Fibroblast of peridontal ligament (primary cell): ENCODE measurements at regions not wholly inside any gene's neighbourhood (a gene's known extent, or its start where the extent isn't known, plus 50 kb on each side); places are given as distances from the start of the nearest gene placed in this dataset.
"Not testable (repeated sequence)": the region's sequence is repeated elsewhere in the genome, so short reads cannot be mapped to it uniquely, and the experiment has no call there.

Experiments used
- DNase-seq: peaks from one replicate; pipeline ENCODE4 v3.0.0-alpha.2; 2010; ENCODE audit errors: extremely low read depth

DNA sequence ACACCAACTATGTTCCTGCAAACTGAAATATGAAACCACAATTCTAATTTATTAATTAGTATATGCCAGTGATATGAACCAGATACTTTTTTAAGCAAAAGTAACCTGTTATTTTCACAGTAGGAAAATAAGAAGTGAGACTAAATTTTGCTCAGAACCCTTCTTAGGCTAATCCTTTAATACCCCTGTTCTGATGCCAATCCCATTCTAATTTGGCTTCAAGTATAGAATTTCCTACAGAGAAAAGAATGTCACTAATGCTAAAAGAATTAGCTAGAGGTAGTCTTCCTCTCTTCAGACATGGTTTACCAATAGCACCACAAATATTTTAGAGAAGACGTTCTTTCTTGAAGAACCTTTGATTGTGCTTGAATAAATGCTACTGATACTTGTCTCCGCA lies 758.4 kb downstream of the FLRT2 start:
- DNase-seq = no peak

GRCh38 chr14:86279405-86279804 lies 749.5 kb downstream of the FLRT2 start:
- no peak for DNase-seq

- no peak for DNase-seq
Measured at GRCh38 chr14:86257973-86258372, 728.0 kb downstream of the FLRT2 start.

DNA sequence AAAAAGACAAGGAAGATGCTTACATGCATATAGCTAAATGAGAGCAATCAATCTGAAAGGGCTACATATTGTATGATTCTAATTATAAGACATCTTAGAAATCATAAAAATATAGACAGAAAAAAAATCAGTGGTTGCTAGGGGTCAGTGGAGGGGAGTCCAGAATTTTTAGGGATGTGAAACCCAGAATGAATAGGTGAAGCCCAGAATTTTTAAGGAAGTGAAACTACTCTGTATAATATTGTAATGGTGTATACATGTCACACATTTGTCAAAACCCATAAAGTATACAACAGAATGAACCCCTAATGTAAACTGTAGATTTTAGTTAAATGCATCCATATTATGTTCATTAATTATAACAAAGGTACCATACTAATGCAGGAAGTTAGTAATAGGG lies 713.2 kb downstream of the FLRT2 start:
- DNase-seq = no peak

GRCh38 chr14:86237733-86238132 lies 707.8 kb downstream of the FLRT2 start:
- no peak for DNase-seq

GRCh38 chr14:86221755-86222154 lies 691.8 kb downstream of the FLRT2 start:
- peak; percentile 19 for DNase-seq

- DNase-seq = no peak
Measured at GRCh38 chr14:86221000-86221399, 691.1 kb downstream of the FLRT2 start.

- DNase-seq = no peak
Measured at GRCh38 chr14:86217523-86217922, 687.6 kb downstream of the FLRT2 start.

- no peak for DNase-seq
Measured at GRCh38 chr14:86203843-86204242, 673.9 kb downstream of the FLRT2 start.

DNA sequence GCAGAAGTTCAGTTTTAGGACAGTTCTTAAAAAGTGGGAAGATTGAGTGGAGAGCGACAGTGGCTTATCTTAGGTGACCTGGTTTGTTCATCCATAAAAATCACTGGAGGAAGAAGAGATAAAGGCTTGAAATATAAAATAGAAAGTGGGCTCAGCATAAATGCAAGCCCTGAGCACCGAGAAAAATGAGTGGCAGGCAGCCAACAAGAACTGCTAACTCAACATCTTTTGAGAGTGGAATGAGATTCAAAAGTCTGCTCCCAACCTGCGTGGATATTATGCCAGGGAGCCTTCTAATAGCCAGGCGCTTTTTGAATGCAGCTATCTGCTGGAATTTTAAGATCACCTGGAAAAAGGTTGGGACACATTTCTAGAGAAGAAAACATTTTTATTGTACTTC lies 666.5 kb downstream of the FLRT2 start:
- DNase-seq = no peak

- DNase-seq = no peak
Measured at GRCh38 chr14:86193756-86194155, 663.8 kb downstream of the FLRT2 start.

DNA sequence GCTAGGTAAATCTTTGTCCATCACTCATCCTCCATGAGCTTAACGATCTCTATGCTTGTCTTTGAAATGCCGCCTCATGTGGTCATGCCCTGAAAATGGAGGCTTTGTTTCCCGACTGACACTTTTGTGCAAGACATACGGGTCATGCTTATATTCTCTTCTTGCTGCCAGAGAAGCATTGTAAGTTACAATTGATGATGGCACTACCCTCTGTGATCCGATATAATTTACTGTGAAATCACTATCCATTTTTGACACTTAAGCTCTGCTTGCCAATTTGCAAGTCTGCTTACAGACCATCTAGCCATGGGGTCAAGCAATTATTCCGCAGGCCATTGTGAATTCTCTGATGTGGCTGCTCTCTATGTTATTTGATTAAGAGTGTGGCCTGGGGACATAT lies 650.0 kb downstream of the FLRT2 start:
- DNase-seq = no peak

DNA sequence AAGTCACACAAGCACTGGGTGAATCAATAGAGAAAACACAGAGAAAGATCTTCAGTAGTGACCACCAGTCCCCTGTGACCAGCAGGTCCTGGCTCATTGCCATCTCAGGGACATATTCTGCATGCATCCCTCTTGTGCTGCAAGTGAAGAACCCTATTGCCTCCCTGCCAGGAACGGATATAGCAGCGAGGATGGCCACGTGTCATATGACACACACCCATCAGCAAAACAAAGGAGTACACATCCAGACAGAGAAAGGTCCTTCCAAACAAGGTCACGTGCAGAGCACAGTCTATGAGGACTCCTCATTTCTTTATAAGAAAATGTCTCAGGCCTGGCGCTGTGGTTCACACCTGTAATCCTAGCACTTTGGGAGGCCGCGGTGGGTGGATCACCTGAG lies 638.4 kb downstream of the FLRT2 start:
- no peak for DNase-seq

DNA sequence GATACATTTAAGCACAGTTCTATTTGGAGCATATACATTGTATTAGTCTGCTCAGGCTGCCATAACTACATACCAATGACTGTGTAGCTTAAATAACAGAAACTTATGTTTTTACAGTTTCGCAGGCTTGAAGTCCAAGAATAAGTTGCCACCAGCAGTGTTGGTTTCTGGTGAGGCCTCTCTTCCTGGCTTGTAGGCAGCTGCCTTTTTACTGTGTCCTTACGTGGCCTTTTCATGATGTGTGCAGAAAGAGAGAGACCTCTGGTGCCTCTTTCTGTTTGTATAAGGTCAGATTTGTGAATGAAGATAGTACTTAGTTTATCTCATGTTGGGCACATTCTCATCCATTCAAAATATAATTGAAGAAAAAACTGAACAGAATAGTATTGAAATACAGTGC lies 636.6 kb downstream of the FLRT2 start:
- DNase-seq = no peak

GRCh38 chr14:86153480-86153879 lies 623.5 kb downstream of the FLRT2 start:
- DNase-seq = no peak

DNA sequence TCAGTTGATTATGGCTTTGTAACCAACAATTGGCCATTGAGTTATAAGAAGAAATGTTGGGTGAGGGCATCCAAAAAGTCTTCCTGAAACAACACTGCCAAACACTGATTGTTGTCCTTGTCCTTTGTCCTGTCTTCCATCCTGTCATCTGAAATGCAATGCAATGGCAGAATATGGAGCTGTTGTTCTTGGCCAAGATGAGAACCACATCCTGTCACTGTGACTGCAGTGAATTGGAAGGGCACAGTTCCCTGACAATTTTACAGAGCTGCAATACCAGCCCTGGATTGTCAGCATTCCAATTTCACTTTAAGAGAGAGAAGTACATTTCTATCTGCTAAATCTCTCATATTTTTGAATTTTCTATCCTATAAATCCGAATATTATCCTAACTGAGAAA lies 613.3 kb downstream of the FLRT2 start:
- DNase-seq = no peak

DNA sequence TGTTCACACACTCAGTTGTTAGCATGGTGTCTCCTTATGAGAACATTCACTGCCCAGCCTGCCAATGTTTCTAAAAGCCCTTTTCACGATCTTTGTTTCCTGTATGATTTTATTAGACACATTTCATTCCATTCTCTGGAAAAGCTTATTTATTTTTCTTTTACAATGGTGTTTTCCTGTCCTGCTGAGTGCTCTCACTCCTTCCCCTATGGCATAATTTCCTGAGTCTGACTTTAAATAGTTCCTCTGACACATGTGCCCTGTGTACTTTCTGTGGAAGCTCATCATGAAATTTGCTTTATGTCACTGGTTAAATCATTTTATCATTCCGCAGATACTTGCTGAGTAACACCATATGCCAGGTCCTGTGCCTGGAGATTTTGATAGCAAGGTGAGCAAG lies 612.0 kb downstream of the FLRT2 start:
- no peak for DNase-seq

- DNase-seq = no peak
Measured at GRCh38 chr14:86129426-86129825, 599.5 kb downstream of the FLRT2 start.

GRCh38 chr14:86124328-86124727 lies 594.4 kb downstream of the FLRT2 start:
- no peak for DNase-seq

GRCh38 chr14:86115972-86116371 lies 586.0 kb downstream of the FLRT2 start:
- DNase-seq = no peak

DNA sequence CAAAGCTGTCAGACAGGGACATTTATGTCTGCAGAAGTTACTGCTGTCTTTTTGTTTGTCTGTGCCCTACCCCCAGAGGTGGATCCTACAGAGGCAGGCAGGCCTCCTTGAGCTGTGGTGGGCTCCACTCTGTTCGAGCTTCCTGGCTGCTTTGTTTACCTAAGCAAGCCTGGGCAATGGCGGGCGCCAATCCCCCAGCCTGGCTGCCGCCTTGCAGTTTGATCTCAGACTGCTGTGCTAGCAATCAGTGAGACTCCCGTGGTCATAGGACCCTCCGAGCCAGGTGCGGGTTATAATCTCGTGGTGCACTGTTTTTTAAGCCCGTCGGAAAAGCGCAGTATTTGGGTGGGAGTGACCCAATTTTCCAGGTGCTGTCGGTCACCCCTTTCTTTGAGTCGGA lies 580.9 kb downstream of the FLRT2 start:
- DNase-seq = not testable (repeated sequence)

GRCh38 chr14:86104691-86105265 lies 574.8 kb downstream of the FLRT2 start:
- DNase-seq = no peak

DNA sequence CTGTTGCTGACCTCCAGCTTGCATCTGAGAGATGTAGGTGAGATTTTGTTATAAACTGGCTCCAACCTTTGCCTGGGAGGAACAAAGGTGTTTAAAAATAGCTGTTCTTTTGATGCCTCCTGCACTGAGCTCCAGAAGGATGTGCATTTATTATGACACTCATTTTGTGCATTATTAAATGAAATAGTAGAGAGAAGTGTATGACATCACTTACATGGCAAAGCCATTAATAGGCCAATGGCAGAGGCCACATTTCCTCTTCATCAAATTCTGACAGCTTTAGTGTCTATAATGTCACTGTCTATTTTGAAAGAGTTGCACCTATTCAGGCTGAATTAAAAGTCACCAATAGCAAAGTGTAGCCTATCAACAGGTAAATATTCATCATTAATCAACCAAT lies 564.6 kb downstream of the FLRT2 start:
- no peak for DNase-seq

DNA sequence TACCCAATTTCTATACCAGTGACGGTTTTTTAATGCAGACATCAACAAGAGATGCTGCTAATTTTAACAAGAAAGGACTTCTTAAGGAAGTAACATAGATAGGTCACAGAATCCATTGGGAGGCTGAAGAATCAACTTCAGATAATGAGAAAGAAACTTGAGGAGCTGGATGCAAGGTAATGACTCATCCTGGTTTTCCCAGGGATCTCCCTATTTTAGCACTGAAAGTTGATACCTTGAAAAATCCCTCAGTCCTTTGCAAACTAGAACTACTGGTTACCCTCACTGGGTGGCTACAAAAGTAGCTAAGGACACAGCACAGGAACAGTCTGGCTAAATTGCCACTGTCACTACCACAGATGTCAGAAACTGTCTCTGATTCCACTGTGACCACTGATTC lies 561.9 kb downstream of the FLRT2 start:
- no peak for DNase-seq

GRCh38 chr14:86088156-86088555 lies 558.2 kb downstream of the FLRT2 start:
- peak; percentile 35 for DNase-seq
